Tibial nerve (tissue), 4 donors: ENCODE measurements at regions not wholly inside any gene's neighbourhood (a gene's known extent, or its start where the extent isn't known, plus 50 kb on each side); places are given as distances from the start of the nearest gene placed in this dataset.

ENCODE experiments used
- EP300 ChIP-seq, 2 donors: sonication (generic); formaldehyde crosslinking; IDR thresholded peaks; one replicate each; pipeline ENCODE4 v1.6.1; 2017; ENCODE audit warnings: antibody characterized with exemption in 2 of 2, mild to moderate bottlenecking in 1 of 2
- POLR2A ChIP-seq, 2 donors: fragments of 450-650 bp; IDR thresholded peaks; one replicate each; pipeline ENCODE4 v1.6.1; 2017; ENCODE audit warnings: antibody characterized with exemption in 2 of 2, mild to moderate bottlenecking in 2 of 2, moderate library complexity in 2 of 2
- TF ChIP-seq, protein P1 (sequence below), 5 experiments: fragments of 200-600 bp in 3 of 5; fragments of 450-650 bp in 2 of 5; sonication (generic) in 3 of 5; IDR thresholded peaks; one replicate each; pipeline ENCODE4 v1.5.1; 2016 to 2019; ENCODE audit warnings: antibody characterized with exemption in 5 of 5, mild to moderate bottlenecking in 3 of 5, moderate library complexity in 2 of 5

DNA sequence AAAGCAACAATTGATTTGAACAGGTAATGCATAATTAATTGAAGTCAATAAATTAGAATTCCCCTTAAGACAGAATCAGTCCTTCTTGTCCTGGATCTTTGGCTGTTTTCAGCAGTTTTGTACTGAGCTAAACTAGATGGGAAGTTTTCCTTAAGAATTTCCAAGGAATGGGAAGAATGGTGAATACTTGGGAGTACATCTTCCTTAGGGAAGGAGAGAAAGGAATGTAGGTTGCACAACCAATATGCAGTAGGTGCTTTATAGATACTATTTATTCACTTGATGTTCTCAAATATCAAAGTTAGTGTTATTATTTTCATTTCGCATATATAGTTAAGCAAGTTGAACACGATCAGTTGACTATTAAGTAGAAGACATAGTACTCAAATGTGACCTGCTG is 183.5 kb upstream of the MAP1B start:
- no peak for TF ChIP-seq POLR2A (IDR thresholded peaks at IDR 0.05)
- TF ChIP-seq, protein P1, sequence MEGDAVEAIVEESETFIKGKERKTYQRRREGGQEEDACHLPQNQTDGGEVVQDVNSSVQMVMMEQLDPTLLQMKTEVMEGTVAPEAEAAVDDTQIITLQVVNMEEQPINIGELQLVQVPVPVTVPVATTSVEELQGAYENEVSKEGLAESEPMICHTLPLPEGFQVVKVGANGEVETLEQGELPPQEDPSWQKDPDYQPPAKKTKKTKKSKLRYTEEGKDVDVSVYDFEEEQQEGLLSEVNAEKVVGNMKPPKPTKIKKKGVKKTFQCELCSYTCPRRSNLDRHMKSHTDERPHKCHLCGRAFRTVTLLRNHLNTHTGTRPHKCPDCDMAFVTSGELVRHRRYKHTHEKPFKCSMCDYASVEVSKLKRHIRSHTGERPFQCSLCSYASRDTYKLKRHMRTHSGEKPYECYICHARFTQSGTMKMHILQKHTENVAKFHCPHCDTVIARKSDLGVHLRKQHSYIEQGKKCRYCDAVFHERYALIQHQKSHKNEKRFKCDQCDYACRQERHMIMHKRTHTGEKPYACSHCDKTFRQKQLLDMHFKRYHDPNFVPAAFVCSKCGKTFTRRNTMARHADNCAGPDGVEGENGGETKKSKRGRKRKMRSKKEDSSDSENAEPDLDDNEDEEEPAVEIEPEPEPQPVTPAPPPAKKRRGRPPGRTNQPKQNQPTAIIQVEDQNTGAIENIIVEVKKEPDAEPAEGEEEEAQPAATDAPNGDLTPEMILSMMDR (IDR thresholded peaks at IDR 0.05), result no peak
- no peak for TF ChIP-seq EP300 (IDR thresholded peaks at IDR 0.05)
